GM23338 (cell line): ENCODE measurements at regions not wholly inside any gene's neighbourhood (a gene's known extent, or its start where the extent isn't known, plus 50 kb on each side); places are given as distances from the start of the nearest gene placed in this dataset.

ENCODE experiments used
- ATAC-seq: fragments of 200-7000 bp; cut with Tn5 transposase; 3 replicates; pipeline ENCODE4 v1.9.1; 2020
- DNase-seq: peaks from one replicate; pipeline ENCODE4 v3.0.0-alpha.2; 2015; ENCODE audit warnings: low spot score
- H2AFZ ChIP-seq: fragments of 200-600 bp; sonication (generic); 2 replicates; pipeline ENCODE4 v1.8.0; 2016; ENCODE audit warnings: antibody characterized with exemption, mild to moderate bottlenecking, moderate library complexity
- H3F3A ChIP-seq: fragments of 200-600 bp; sonication (generic); replicated peaks from 2 replicates; pipeline ENCODE4 v1.8.0; 2017; ENCODE audit warnings: antibody characterized with exemption, mixed run types, low read depth
- H3K27ac ChIP-seq: fragments of 200-600 bp; sonication (generic); 2 replicates; pipeline ENCODE4 v1.6.1; 2016; ENCODE audit warnings: low read depth
- H3K27me3 ChIP-seq: fragments of 200-600 bp; sonication (generic); 2 replicates; pipeline ENCODE4 v1.8.0; 2016; ENCODE audit warnings: mild to moderate bottlenecking, mixed run types, moderate library complexity; ENCODE audit not compliant: insufficient read depth
- H3K36me3 ChIP-seq: fragments of 200-600 bp; sonication (generic); 2 replicates; pipeline ENCODE4 v1.8.0; 2016; ENCODE audit warnings: mild to moderate bottlenecking; ENCODE audit not compliant: insufficient read depth
- H3K4me1 ChIP-seq: fragments of 200-600 bp; sonication (generic); 2 replicates; pipeline ENCODE4 v1.8.0; 2016; ENCODE audit warnings: mild to moderate bottlenecking, moderate library complexity; ENCODE audit not compliant: insufficient read depth
- H3K4me2 ChIP-seq: fragments of 200-600 bp; sonication (generic); 2 replicates; pipeline ENCODE4 v1.7.1; 2017; ENCODE audit warnings: mixed run types
- H3K4me3 ChIP-seq: fragments of 200-600 bp; sonication (generic); 2 replicates; pipeline ENCODE4 v1.6.1; 2016; ENCODE audit warnings: mixed run types
- H3K79me2 ChIP-seq: fragments of 200-600 bp; sonication (generic); replicated peaks from 2 replicates; pipeline ENCODE4 v1.8.0; 2017; ENCODE audit warnings: mild to moderate bottlenecking; ENCODE audit not compliant: insufficient read depth
- H3K9me2 ChIP-seq: fragments of 200-600 bp; sonication (generic); 2 replicates; pipeline ENCODE4 v1.8.0; 2017; ENCODE audit not compliant: insufficient read depth
- H4K20me1 ChIP-seq: fragments of 200-600 bp; sonication (generic); replicated peaks from 2 replicates; pipeline ENCODE4 v1.8.0; 2017; ENCODE audit warnings: mild to moderate bottlenecking; ENCODE audit not compliant: insufficient read depth
- H3K27ac Mint-ChIP-seq: 2 replicates; pipeline ENCODE4 v1.8.0; 2020; ENCODE audit warnings: inconsistent platforms, mild to moderate bottlenecking, moderate library complexity, mixed read lengths
- H3K27me3 Mint-ChIP-seq: 3 replicates; pipeline ENCODE4 v1.8.0; 2022; ENCODE audit warnings: low read depth, mild to moderate bottlenecking, moderate library complexity, mixed read lengths, inconsistent platforms; ENCODE audit not compliant: insufficient read depth, poor library complexity
- H3K36me3 Mint-ChIP-seq: 3 replicates; pipeline ENCODE4 v1.8.0; 2021; ENCODE audit warnings: low read depth, mild to moderate bottlenecking, inconsistent platforms, moderate library complexity, mixed read lengths
- H3K4me1 Mint-ChIP-seq: 3 replicates; pipeline ENCODE4 v1.8.0; 2020; ENCODE audit warnings: mild to moderate bottlenecking, inconsistent platforms, mixed read lengths
- H3K4me3 Mint-ChIP-seq: 3 replicates; pipeline ENCODE4 v1.8.0; 2021; ENCODE audit warnings: moderate library complexity, mild to moderate bottlenecking, inconsistent platforms, mixed read lengths
- H3K9me3 Mint-ChIP-seq: 3 replicates; pipeline ENCODE4 v1.8.0; 2020; ENCODE audit warnings: moderate library complexity, mild to moderate bottlenecking, inconsistent platforms, mixed read lengths
- CREB1 ChIP-seq: fragments of 250-450 bp; sonication (Bioruptor Pico); IDR thresholded peaks from 2 replicates; pipeline ENCODE4 v1.5.0; 2020; ENCODE audit warnings: low read depth, mild to moderate bottlenecking, moderate library complexity
- CTCF ChIP-seq, 2 experiments: fragments of 200-600 bp in 1 of 2; sonication (generic) in 1 of 2; conservative IDR thresholded peaks; 2 replicates each; pipeline versions ENCODE4 v1.5.1 to v1.6.1; 2016 to 2017; ENCODE audit warnings: antibody characterized with exemption in 2 of 2, low read depth in 2 of 2, mild to moderate bottlenecking in 2 of 2, moderate library complexity in 1 of 2
- ETS1 ChIP-seq: IDR thresholded peaks from 2 replicates; pipeline ENCODE4 v1.6.1; 2016; ENCODE audit warnings: antibody characterized with exemption
- EZH2 ChIP-seq: fragments of 200-600 bp; sonication (generic); IDR thresholded peaks from one replicate; pipeline ENCODE4 v1.8.0; 2017; ENCODE audit warnings: antibody characterized with exemption, mild to moderate bottlenecking, low read depth; ENCODE audit not compliant: unreplicated experiment
- EZH2phosphoT487 ChIP-seq: fragments of 200-600 bp; sonication (generic); IDR thresholded peaks from one replicate; pipeline ENCODE4 v1.8.1; 2018; ENCODE audit warnings: antibody characterized with exemption; ENCODE audit not compliant: unreplicated experiment
- JUNB ChIP-seq: IDR thresholded peaks from one replicate; pipeline ENCODE4 v1.6.1; 2016; ENCODE audit warnings: antibody characterized with exemption; ENCODE audit not compliant: unreplicated experiment
- NANOG ChIP-seq: IDR thresholded peaks from 2 replicates; pipeline ENCODE4 v1.6.1; 2016; ENCODE audit warnings: antibody characterized with exemption, borderline replicate concordance
- POLR2AphosphoS5 ChIP-seq: IDR thresholded peaks from 2 replicates; pipeline ENCODE4 v1.6.1; 2016; ENCODE audit warnings: antibody characterized with exemption, low read depth
- STAT1 ChIP-seq: IDR thresholded peaks from one replicate; pipeline ENCODE4 v1.6.1; 2016; ENCODE audit warnings: antibody characterized with exemption; ENCODE audit not compliant: unreplicated experiment
- ZNF114 ChIP-seq: fragments of 250-450 bp; sonication (Bioruptor Pico); IDR thresholded peaks from 2 replicates; pipeline ENCODE4 v1.5.0; 2020; ENCODE audit warnings: mild to moderate bottlenecking, moderate library complexity
- ZNF331 ChIP-seq: fragments of 250-450 bp; sonication (Bioruptor Pico); IDR thresholded peaks from 2 replicates; pipeline ENCODE4 v1.5.0; 2020; ENCODE audit warnings: low read depth, mild to moderate bottlenecking, moderate library complexity
- ZNF462 ChIP-seq: fragments of 250-450 bp; sonication (Bioruptor Pico); IDR thresholded peaks from 2 replicates; pipeline ENCODE4 v1.5.0; 2020; ENCODE audit warnings: mild to moderate bottlenecking, moderate library complexity

- DNase-seq (no peak), ATAC-seq (no peak)
- Histone ChIP-seq H3K4me2 (no peak overlapping the region), H3K4me1 (no peaks in the 10 kb centered on the region; the same call in 1 of the 2 replicates), H4K20me1 (no peaks in the 10 kb centered on the region), H3K36me3 (no peaks in the 10 kb centered on the region), H3K27ac (no peak overlapping the region), H3K27me3 (no peaks in the 10 kb centered on the region), H3K9me2 (no peaks in the 10 kb centered on the region), H3K4me3 (no peak overlapping the region), H3K79me2 (no peaks in the 10 kb centered on the region), H3F3A (no peaks in the 10 kb centered on the region), H2AFZ (no peak overlapping the region)
- TF ChIP-seq CTCF (conservative IDR thresholded peaks at IDR 0.05; ENCODE audit: low read depth in 2 of 2): no peak
- no peak for TF ChIP-seq EZH2
- TF ChIP-seq STAT1: no peak
- no peak for TF ChIP-seq JUNB
- no peak for TF ChIP-seq ZNF331 (CRISPR knock-in tag)
- no peak for TF ChIP-seq EZH2phosphoT487
- TF ChIP-seq CREB1 (CRISPR knock-in tag): no peak
- no peak for TF ChIP-seq POLR2AphosphoS5
- TF ChIP-seq ZNF114 (CRISPR knock-in tag): no peak
- TF ChIP-seq NANOG: no peak
- Mint-ChIP-seq H3K27ac (no peak overlapping the region), H3K36me3 (no peaks in the 10 kb centered on the region; the same call in 1 of the 3 replicates), H3K27me3 (peaks cover 8% of the 10 kb centered on the region), H3K4me3 (no peak overlapping the region), H3K9me3 (peaks cover 4% of the 10 kb centered on the region), H3K4me1 (peaks cover 11% of the 10 kb centered on the region)
Observed at GRCh38 chr2:2765839-2766495, 434.9 kb upstream of the MYT1L start.

- H3K4me3 Mint-ChIP-seq: no peak overlapping the region
- H3K36me3 Mint-ChIP-seq: no peaks in the 10 kb centered on the region; the same call in 1 of the 3 replicates
- Histone ChIP-seq H3K4me3 (no peak overlapping the region), H3F3A (no peaks in the 10 kb centered on the region), H3K36me3 (no peaks in the 10 kb centered on the region), H3K27ac (no peak overlapping the region), H3K4me1 (no peaks in the 10 kb centered on the region), H2AFZ (no peak overlapping the region), H3K27me3 (no peaks in the 10 kb centered on the region), H3K79me2 (no peaks in the 10 kb centered on the region), H4K20me1 (no peaks in the 10 kb centered on the region), H3K9me2 (no peaks in the 10 kb centered on the region), H3K4me2 (no peak overlapping the region)
- peaks cover 9% of the 10 kb centered on the region for H3K27me3 Mint-ChIP-seq
- ATAC-seq: no peak
- peaks cover 8% of the 10 kb centered on the region for H3K4me1 Mint-ChIP-seq
- peaks cover 8% of the 10 kb centered on the region for H3K9me3 Mint-ChIP-seq
- no peak for TF ChIP-seq STAT1
- no peak for TF ChIP-seq ZNF114 (CRISPR knock-in tag)
- TF ChIP-seq ZNF331 (CRISPR knock-in tag): no peak
- no peak for TF ChIP-seq EZH2
- TF ChIP-seq ETS1: no peak
- TF ChIP-seq ZNF462 (CRISPR knock-in tag): no peak
- no peak for TF ChIP-seq POLR2AphosphoS5
- no peak overlapping the region for H3K27ac Mint-ChIP-seq
- DNase-seq: no peak
Observed at GRCh38 chr2:2765176-2765800, 434.2 kb upstream of the MYT1L start.
